Ishikawa (cell line): ENCODE measurements at regions not wholly inside any gene's neighbourhood (a gene's known extent, or its start where the extent isn't known, plus 50 kb on each side); places are given as distances from the start of the nearest gene placed in this dataset.

Experiments
- CEBPB ChIP-seq: IDR thresholded peaks from 2 replicates; pipeline ENCODE4 v1.6.1; 2012
- CREB1 ChIP-seq: IDR thresholded peaks from 2 replicates; pipeline ENCODE4 v1.6.1; 2012; ENCODE audit warnings: low read depth
- EGR1 ChIP-seq: IDR thresholded peaks from 2 replicates; pipeline ENCODE4 v1.6.1; 2012
- EP300 ChIP-seq: IDR thresholded peaks from 2 replicates; pipeline ENCODE4 v1.6.1; 2012; ENCODE audit warnings: borderline replicate concordance
- FOXM1 ChIP-seq: IDR thresholded peaks from 2 replicates; pipeline ENCODE4 v1.6.1; 2012; ENCODE audit warnings: low read depth, borderline replicate concordance
- MAX ChIP-seq: IDR thresholded peaks from 2 replicates; pipeline ENCODE4 v1.6.1; 2012
- NFIC ChIP-seq: IDR thresholded peaks from 2 replicates; pipeline ENCODE4 v1.6.1; 2012
- RAD21 ChIP-seq: IDR thresholded peaks from 2 replicates; pipeline ENCODE4 v1.6.1; 2012; ENCODE audit warnings: low read depth
- REST ChIP-seq: IDR thresholded peaks from 2 replicates; pipeline ENCODE4 v1.6.1; 2012; ENCODE audit warnings: low read depth, mild to moderate bottlenecking
- TAF1 ChIP-seq: IDR thresholded peaks from 2 replicates; pipeline ENCODE4 v1.6.1; 2012; ENCODE audit warnings: low read depth, mild to moderate bottlenecking
- TCF12 ChIP-seq: IDR thresholded peaks from 2 replicates; pipeline ENCODE4 v1.6.1; 2012; ENCODE audit warnings: low read depth
- TEAD4 ChIP-seq: IDR thresholded peaks from 2 replicates; pipeline ENCODE4 v1.6.1; 2012
- USF1 ChIP-seq: IDR thresholded peaks from 2 replicates; pipeline ENCODE4 v1.6.1; 2012
- YY1 ChIP-seq: IDR thresholded peaks from 2 replicates; pipeline ENCODE4 v1.6.1; 2012; ENCODE audit warnings: low read depth
- ZBTB7A ChIP-seq: IDR thresholded peaks from 2 replicates; pipeline ENCODE4 v1.6.1; 2012; ENCODE audit warnings: low read depth

- TF ChIP-seq NFIC: no peak
- no peak for TF ChIP-seq REST
- TF ChIP-seq USF1: no peak
- no peak for TF ChIP-seq FOXM1
- TF ChIP-seq TAF1: no peak
- no peak for TF ChIP-seq CREB1
- no peak for TF ChIP-seq TEAD4
- TF ChIP-seq EGR1: no peak
- TF ChIP-seq TCF12: no peak
- TF ChIP-seq MAX: no peak
- no peak for TF ChIP-seq CEBPB
- TF ChIP-seq RAD21: no peak
- TF ChIP-seq EP300: no peak
- no peak for TF ChIP-seq YY1
- no peak for TF ChIP-seq ZBTB7A
Measured at GRCh38 chr12:85523197-85523596, 243.2 kb downstream of the ALX1 start.

- no peak for TF ChIP-seq CEBPB
- no peak for TF ChIP-seq EP300
- no peak for TF ChIP-seq ZBTB7A
- no peak for TF ChIP-seq REST
- TF ChIP-seq RAD21: no peak
- TF ChIP-seq EGR1: no peak
- TF ChIP-seq CREB1: no peak
- no peak for TF ChIP-seq TEAD4
- no peak for TF ChIP-seq YY1
- no peak for TF ChIP-seq MAX
- no peak for TF ChIP-seq NFIC
- TF ChIP-seq TCF12: no peak
- no peak for TF ChIP-seq TAF1
- no peak for TF ChIP-seq USF1
- TF ChIP-seq FOXM1: no peak
Measured at GRCh38 chr12:85527192-85527591, 247.2 kb downstream of the ALX1 start.

- TF ChIP-seq TAF1: no peak
- TF ChIP-seq REST: no peak
- TF ChIP-seq CREB1: no peak
- no peak for TF ChIP-seq ZBTB7A
- TF ChIP-seq USF1: no peak
- TF ChIP-seq TCF12: no peak
- TF ChIP-seq MAX: no peak
- TF ChIP-seq CEBPB: no peak
Measured at GRCh38 chr12:85529896-85530295, 249.9 kb downstream of the ALX1 start.

GRCh38 chr12:85530456-85530855 lies 250.4 kb downstream of the ALX1 start:
- TF ChIP-seq REST: no peak
- TF ChIP-seq MAX: no peak
- no peak for TF ChIP-seq ZBTB7A
- no peak for TF ChIP-seq USF1
- TF ChIP-seq TAF1: no peak
- no peak for TF ChIP-seq CREB1
- no peak for TF ChIP-seq YY1
- TF ChIP-seq TCF12: no peak
- TF ChIP-seq FOXM1: no peak
